ENCODE measurements at regions not wholly inside any gene's neighbourhood (a gene's known extent, or its start where the extent isn't known, plus 50 kb on each side); places are given as distances from the start of the nearest gene placed in this dataset.

- TF ChIP-seq CTCF (conservative IDR thresholded peaks at IDR 0.05; ENCODE audit: low read length) (no peak), EZH2phosphoT487 (IDR thresholded peaks at IDR 0.05; ENCODE audit: borderline replicate concordance) (no peak)
Measured at GRCh38 chr7:85475476-85475875, 288.6 kb upstream of the SEMA3D start.

Data from Loucy (cell line).